MCF 10A (cell line): ENCODE measurements at regions not wholly inside any gene's neighbourhood (a gene's known extent, or its start where the extent isn't known, plus 50 kb on each side); places are given as distances from the start of the nearest gene placed in this dataset.

Experiments used
- BruUV-seq: library from RNA; stranded (reverse); fragments of 400-500 nt; replicated peaks from 2 replicates; lab custom pipeline; 2021; lab: Mats Ljungman, UMichigan
- CTCF ChIA-PET: fragments of 300-600 bp; sonication (Branson Sonifier 250); formaldehyde crosslinking; extraction: SDS; loops from one replicate; lab custom pipeline; 2021; ENCODE audit warnings: antibody characterized with exemption, inconsistent platforms; lab: Yijun Ruan, JAX
- POLR2A ChIA-PET: fragments of 300-600, 350-650 bp; sonication (Branson Sonifier 250); formaldehyde crosslinking; extraction: SDS; loops from one replicate; lab custom pipeline; 2020; ENCODE audit warnings: antibody characterized with exemption, inconsistent platforms; lab: Yijun Ruan, JAX
- DNase-seq: peaks from one replicate; pipeline ENCODE4 v3.0.0-alpha.2; 2018; ENCODE audit not compliant: unreplicated experiment
- H3K27ac Mint-ChIP-seq: one replicate; pipeline ENCODE4 v1.8.0; 2022; ENCODE audit warnings: mild to moderate bottlenecking, low read depth, mixed read lengths; ENCODE audit not compliant: unreplicated experiment
- H3K27me3 Mint-ChIP-seq: one replicate; pipeline ENCODE4 v1.8.0; 2022; ENCODE audit warnings: mixed read lengths; ENCODE audit not compliant: insufficient read depth, unreplicated experiment
- H3K36me3 Mint-ChIP-seq: one replicate; pipeline ENCODE4 v1.8.0; 2022; ENCODE audit warnings: mild to moderate bottlenecking, moderate library complexity, mixed read lengths; ENCODE audit not compliant: insufficient read depth, unreplicated experiment
- H3K4me1 Mint-ChIP-seq: one replicate; pipeline ENCODE4 v1.8.0; 2022; ENCODE audit warnings: mixed read lengths; ENCODE audit not compliant: insufficient read depth, unreplicated experiment
- H3K4me3 Mint-ChIP-seq: one replicate; pipeline ENCODE4 v1.8.0; 2022; ENCODE audit warnings: mild to moderate bottlenecking, moderate library complexity, mixed read lengths; ENCODE audit not compliant: unreplicated experiment
- H3K9me3 Mint-ChIP-seq: one replicate; pipeline ENCODE4 v1.8.0; 2022; ENCODE audit warnings: mixed read lengths; ENCODE audit not compliant: unreplicated experiment
- CTCF ChIP-seq: fragments of 200-600 bp; IDR thresholded peaks from one replicate; pipeline ENCODE4 v1.8.0; 2022; ENCODE audit warnings: antibody characterized with exemption, mild to moderate bottlenecking; ENCODE audit not compliant: unreplicated experiment
- intact Hi-C: fragments of 100-400 bp; cut with micrococcal nuclease; formaldehyde crosslinking; loops from 2 replicates; pipeline ENCODE4 v1.14.1; 2022

GRCh38 chr1:182217967-182218366, 156.5 kb upstream of the ZNF648 start:
- H3K27me3 Mint-ChIP-seq = no peaks in the 10 kb centered on the region
- H3K4me1 Mint-ChIP-seq = peaks cover 32% of the 10 kb centered on the region
- peak; percentile 29 for DNase-seq
- peaks cover 7% of the 10 kb centered on the region for H3K36me3 Mint-ChIP-seq
- BruUV-seq = no TSS peak
- peak overlapping the region; percentile 41 for H3K4me3 Mint-ChIP-seq
- ChIA-PET CTCF (interaction anchor here (0.6 to 3.1 kb wide), 5 partner anchors 12 to 743 kb away, joined by 3 to 23 read pairs (median 3); no protein-coding TSS in a partner anchor), POLR2A (interaction anchor here (0.5 to 6.4 kb wide), 18 partner anchors 9 to 172 kb away, joined by 3 to 98 read pairs (median 6); partner anchors contain the start of gene GLUL)
- TF ChIP-seq CTCF = no peak
- peaks cover 33% of the 10 kb centered on the region for H3K9me3 Mint-ChIP-seq
- intact Hi-C loops = loop anchor here (5.0 kb wide), 1 partner anchor 174 kb away; the partner anchor contains the start of gene GLUL
- peak overlapping the region; percentile 97 for H3K27ac Mint-ChIP-seq

GRCh38 chr1:182217071-182217470, 155.6 kb upstream of the ZNF648 start:
- ChIA-PET POLR2A (interaction anchor here (0.6 to 6.4 kb wide), 21 partner anchors 10 to 180 kb away, joined by 3 to 98 read pairs (median 11); partner anchors contain the start of gene GLUL), CTCF (interaction anchor here (0.6 to 3.1 kb wide), 6 partner anchors 12 to 742 kb away, joined by 3 to 23 read pairs (median 5); no protein-coding TSS in a partner anchor)
- intact Hi-C loops = loop anchor here (5.0 kb wide), 1 partner anchor 175 kb away; the partner anchor contains the start of gene GLUL
- H3K4me1 Mint-ChIP-seq = peaks cover 32% of the 10 kb centered on the region
- H3K36me3 Mint-ChIP-seq = peaks cover 7% of the 10 kb centered on the region
- H3K27me3 Mint-ChIP-seq = no peaks in the 10 kb centered on the region
- no TSS peak for BruUV-seq
- no peak overlapping the region for H3K4me3 Mint-ChIP-seq
- H3K9me3 Mint-ChIP-seq = peaks cover 28% of the 10 kb centered on the region
- DNase-seq = peak; percentile 36
- TF ChIP-seq CTCF = no peak
- H3K27ac Mint-ChIP-seq = peak overlapping the region; percentile 97

- peak; percentile 28 for DNase-seq
- intact Hi-C loops = loop anchor here (5.0 kb wide), 1 partner anchor 177 kb away; the partner anchor contains the start of gene GLUL
- H3K4me3 Mint-ChIP-seq = no peak overlapping the region
- H3K27ac Mint-ChIP-seq = peak overlapping the region; percentile 7
- BruUV-seq = no TSS peak
- ChIA-PET CTCF (interaction anchor here (0.9 to 2.3 kb wide), 8 partner anchors 10 to 388 kb away, joined by 3 to 11 read pairs (median 5); no protein-coding TSS in a partner anchor), POLR2A (interaction anchor here (0.5 to 6.4 kb wide), 21 partner anchors 9 to 365 kb away, joined by 3 to 98 read pairs (median 11); partner anchors contain the start of gene GLUL)
- H3K27me3 Mint-ChIP-seq = no peaks in the 10 kb centered on the region
- peaks cover 7% of the 10 kb centered on the region for H3K36me3 Mint-ChIP-seq
- H3K4me1 Mint-ChIP-seq = peaks cover 32% of the 10 kb centered on the region
- H3K9me3 Mint-ChIP-seq = peaks cover 24% of the 10 kb centered on the region
- TF ChIP-seq CTCF = no peak
Observed at GRCh38 chr1:182215764-182216163, 154.3 kb upstream of the ZNF648 start.

- Mint-ChIP-seq H3K27ac (no peak overlapping the region), H3K27me3 (no peaks in the 10 kb centered on the region), H3K9me3 (peaks cover 10% of the 10 kb centered on the region), H3K4me3 (no peak overlapping the region), H3K4me1 (peaks cover 28% of the 10 kb centered on the region), H3K36me3 (peaks cover 5% of the 10 kb centered on the region)
- ChIA-PET CTCF (interaction anchor here (0.6 kb wide), 1 partner anchor 21 kb away, joined by 3 read pairs; no protein-coding TSS in a partner anchor), POLR2A (interaction anchor here (1.2 kb wide), 1 partner anchor 73 kb away, joined by 4 read pairs; no protein-coding TSS in a partner anchor)
- no TSS peak for BruUV-seq
- no peak for TF ChIP-seq CTCF
- no peak for DNase-seq
- intact Hi-C loops = no loop called here
Observed at GRCh38 chr1:182213163-182213562, 151.7 kb upstream of the ZNF648 start.
